IMR-90 (cell line): ENCODE measurements at regions not wholly inside any gene's neighbourhood (a gene's known extent, or its start where the extent isn't known, plus 50 kb on each side); places are given as distances from the start of the nearest gene placed in this dataset.

Source experiments
- ATAC-seq: fragments of 200-7000 bp; cut with Tn5 transposase; 2 replicates; pipeline ENCODE4 v1.9.1; 2020; ENCODE audit warnings: low read depth, mild to moderate bottlenecking, moderate library complexity
- BruUV-seq: library from RNA; stranded (reverse); fragments of 400-500 nt; replicated peaks from 2 replicates; lab custom pipeline; 2021; lab: Mats Ljungman, UMichigan
- CTCF ChIA-PET: fragments of 300-600 bp; formaldehyde crosslinking; extraction: SDS; loops from one replicate; lab custom pipeline; 2021; ENCODE audit warnings: antibody characterized with exemption; lab: Yijun Ruan, JAX
- POLR2A ChIA-PET: fragments of 300-600 bp; sonication (Branson Sonifier 250); formaldehyde crosslinking; loops from one replicate; lab custom pipeline; 2022; ENCODE audit warnings: antibody characterized with exemption; ENCODE audit not compliant: unreplicated experiment; lab: Charles Lee
- DNase-seq: peaks from one replicate; pipeline ENCODE4 v3.0.0; 2013
- H2AFZ ChIP-seq: replicated peaks from 2 replicates; pipeline ENCODE3; 2013; ENCODE audit warnings: low read length, mild to moderate bottlenecking; ENCODE audit not compliant: poor library complexity
- H2AK5ac ChIP-seq: 2 replicates; pipeline ENCODE4 v1.6.1; 2013; ENCODE audit warnings: low read depth, low read length, inconsistent platforms
- H2AK9ac ChIP-seq: replicated peaks from 2 replicates; pipeline ENCODE3; 2013; ENCODE audit warnings: mild to moderate bottlenecking, low read depth, low read length, moderate library complexity; ENCODE audit not compliant: poor library complexity
- H2BK120ac ChIP-seq: 2 replicates; pipeline ENCODE4 v1.6.1; 2013; ENCODE audit warnings: low read depth, low read length, inconsistent platforms
- H2BK15ac ChIP-seq: 3 replicates; pipeline ENCODE4 v1.6.1; 2013; ENCODE audit warnings: low read depth, low read length, inconsistent platforms
- H2BK20ac ChIP-seq: 2 replicates; pipeline ENCODE4 v1.6.1; 2013; ENCODE audit warnings: low read depth, mild to moderate bottlenecking, inconsistent platforms, low read length, moderate library complexity
- H2BK5ac ChIP-seq: 2 replicates; pipeline ENCODE4 v1.6.1; 2013; ENCODE audit warnings: mild to moderate bottlenecking, low read depth, low read length, inconsistent platforms; ENCODE audit not compliant: poor library complexity, severe bottlenecking
- H3K14ac ChIP-seq: replicated peaks from 2 replicates; pipeline ENCODE4 v1.6.1; 2013; ENCODE audit warnings: low read depth, low read length, inconsistent platforms
- H3K18ac ChIP-seq: 2 replicates; pipeline ENCODE4 v1.6.1; 2013; ENCODE audit warnings: low read depth, low read length, control low read depth
- H3K23ac ChIP-seq: 2 replicates; pipeline ENCODE4 v1.6.1; 2013; ENCODE audit warnings: low read depth, low read length, inconsistent platforms
- H3K27ac ChIP-seq: 2 replicates; pipeline ENCODE4 v1.5.1; 2013; ENCODE audit warnings: mild to moderate bottlenecking, control low read depth, low read length; ENCODE audit not compliant: insufficient read depth
- H3K27me3 ChIP-seq: 2 replicates; pipeline ENCODE4 v1.6.1; 2013; ENCODE audit warnings: low read length; ENCODE audit not compliant: control insufficient read depth, insufficient read depth
- H3K36me3 ChIP-seq: 2 replicates; pipeline ENCODE4 v1.6.1; 2013; ENCODE audit warnings: low read length, mixed read lengths; ENCODE audit not compliant: control insufficient read depth, insufficient read depth
- H3K4ac ChIP-seq: 2 replicates; pipeline ENCODE4 v1.6.1; 2013; ENCODE audit warnings: low read depth, low read length, inconsistent platforms
- H3K4me1 ChIP-seq: 2 replicates; pipeline ENCODE4 v1.6.1; 2013; ENCODE audit warnings: low read length, mixed read lengths; ENCODE audit not compliant: control insufficient read depth, insufficient read depth
- H3K4me2 ChIP-seq: 2 replicates; pipeline ENCODE4 v1.6.1; 2013; ENCODE audit warnings: low read depth, mild to moderate bottlenecking, control low read depth, low read length, moderate library complexity
- H3K4me3 ChIP-seq: 2 replicates; pipeline ENCODE4 v1.5.1; 2013; ENCODE audit warnings: low read depth, mild to moderate bottlenecking, control low read depth, low read length, moderate library complexity; ENCODE audit not compliant: insufficient read depth
- H3K56ac ChIP-seq: 2 replicates; pipeline ENCODE4 v1.6.1; 2013; ENCODE audit warnings: low read length, inconsistent platforms; ENCODE audit not compliant: insufficient read depth; ENCODE audit errors: extremely low read depth
- H3K79me1 ChIP-seq, 2 experiments: 2 replicates each; pipeline ENCODE4 v1.6.1; 2013; ENCODE audit warnings: low read length in 2 of 2, inconsistent platforms in 1 of 2, low read depth in 1 of 2
- H3K9ac ChIP-seq: 2 replicates; pipeline ENCODE4 v1.6.1; 2013; ENCODE audit warnings: low read depth, low read length, control low read depth
- H3K9me1 ChIP-seq: 2 replicates; pipeline ENCODE4 v1.6.1; 2013; ENCODE audit warnings: low read length, inconsistent platforms; ENCODE audit not compliant: insufficient read depth
- H3K9me3 ChIP-seq: 2 replicates; pipeline ENCODE4 v1.6.1; 2013; ENCODE audit warnings: low read length; ENCODE audit not compliant: control insufficient read depth, insufficient read depth
- H4K20me1 ChIP-seq: 2 replicates; pipeline ENCODE4 v1.6.1; 2013; ENCODE audit warnings: low read length, inconsistent platforms; ENCODE audit not compliant: insufficient read depth
- H4K5ac ChIP-seq: 2 replicates; pipeline ENCODE4 v1.6.1; 2013; ENCODE audit warnings: mild to moderate bottlenecking, low read depth, low read length, control low read depth
- H4K8ac ChIP-seq, 2 experiments: 2 replicates each; pipeline ENCODE4 v1.6.1; 2013; ENCODE audit warnings: low read depth in 2 of 2, low read length in 2 of 2, control low read depth in 1 of 2, inconsistent platforms in 1 of 2
- H4K91ac ChIP-seq: 2 replicates; pipeline ENCODE4 v1.6.1; 2013; ENCODE audit warnings: low read depth, low read length, inconsistent platforms; ENCODE audit not compliant: insufficient read depth
- BHLHE40 ChIP-seq: fragments of 150-350 bp; IDR thresholded peaks from 2 replicates; pipeline ENCODE4 v1.6.1; 2016; ENCODE audit warnings: mild to moderate bottlenecking, low read depth, low read length
- CEBPB ChIP-seq: IDR thresholded peaks from 2 replicates; pipeline ENCODE4 v1.6.1; 2012; ENCODE audit warnings: low read depth, low read length, improper control_type of control experiment
- CHD1 ChIP-seq: IDR thresholded peaks from 2 replicates; pipeline ENCODE4 v1.6.1; 2012; ENCODE audit warnings: low read depth, low read length, improper control_type of control experiment
- CTCF ChIP-seq: conservative IDR thresholded peaks from 2 replicates; pipeline ENCODE4 v1.5.1; 2012; ENCODE audit warnings: mild to moderate bottlenecking, low read depth, low read length, improper control_type of control experiment
- FOS ChIP-seq: fragments of 150-350 bp; IDR thresholded peaks from 2 replicates; pipeline ENCODE4 v1.6.1; 2016; ENCODE audit warnings: low read depth, low read length
- MAFK ChIP-seq: IDR thresholded peaks from 2 replicates; pipeline ENCODE4 v1.6.1; 2012; ENCODE audit warnings: low read depth, low read length, improper control_type of control experiment
- MAZ ChIP-seq: IDR thresholded peaks from 2 replicates; pipeline ENCODE4 v1.6.1; 2012; ENCODE audit warnings: low read depth, mild to moderate bottlenecking, low read length, improper control_type of control experiment, moderate library complexity, borderline replicate concordance
- MXI1 ChIP-seq: IDR thresholded peaks from 2 replicates; pipeline ENCODE4 v1.6.1; 2012; ENCODE audit warnings: low read depth, mild to moderate bottlenecking, low read length, moderate library complexity, borderline replicate concordance
- NFE2L2 ChIP-seq: fragments of 150-350 bp; IDR thresholded peaks from 2 replicates; pipeline ENCODE4 v1.6.1; 2016; ENCODE audit warnings: low read depth, mild to moderate bottlenecking, low read length
- POLR2A ChIP-seq: IDR thresholded peaks from 2 replicates; pipeline ENCODE4 v1.6.1; 2012; ENCODE audit warnings: mild to moderate bottlenecking, low read depth, low read length
- RAD21 ChIP-seq: IDR thresholded peaks from 2 replicates; pipeline ENCODE4 v1.6.1; 2012; ENCODE audit warnings: low read length, improper control_type of control experiment
- RCOR1 ChIP-seq: IDR thresholded peaks from 2 replicates; pipeline ENCODE4 v1.6.1; 2012; ENCODE audit warnings: mild to moderate bottlenecking, low read length, improper control_type of control experiment; ENCODE audit not compliant: insufficient replicate concordance
- RFX5 ChIP-seq: IDR thresholded peaks from 2 replicates; pipeline ENCODE4 v1.8.0; 2012; ENCODE audit warnings: low read depth, mild to moderate bottlenecking, low read length, moderate library complexity
- SMC3 ChIP-seq: fragments of 150-350 bp; IDR thresholded peaks from 2 replicates; pipeline ENCODE4 v1.6.1; 2016; ENCODE audit warnings: low read depth, mild to moderate bottlenecking, antibody characterized with exemption, low read length, moderate library complexity
- WGBS, 2 experiments: methylation state at CpG; one replicate each; pipeline versions ENCODE4 v1.1.5 to v1.1.7; 2013; ENCODE audit warnings: missing lambda C conversion rate in 2 of 2; ENCODE audit not compliant: insufficient read length in 1 of 2; ENCODE audit errors: extremely low coverage in 2 of 2; 5-methylcytosine and 5-hydroxymethylcytosine counted together
- dilution Hi-C: fragments of 300-500 bp; cut with HindIII; formaldehyde crosslinking; loops from one replicate; pipeline ENCODE4 v1.14.3; 2018; ENCODE audit warnings: low sequenced_read_pairs; ENCODE audit not compliant: unreplicated experiment
- in situ Hi-C: fragments of 300-500 bp; cut with MboI; formaldehyde crosslinking; loops from 3 replicates; pipeline ENCODE4 v1.14.3; 2019; ENCODE audit warnings: low sequenced_read_pairs, inconsistent platforms, mixed read lengths
- intact Hi-C: fragments of 100-400 bp; cut with micrococcal nuclease; formaldehyde crosslinking; loops from 2 replicates; pipeline ENCODE4 v1.10.0; 2022
- TF ChIP-seq, protein P1 (sequence below): fragments of 150-350 bp; IDR thresholded peaks from 2 replicates; pipeline ENCODE4 v1.6.1; 2016; ENCODE audit warnings: low read depth, mild to moderate bottlenecking, low read length, moderate library complexity, borderline replicate concordance
- TF ChIP-seq, protein P2 (sequence below): fragments of 150-350 bp; IDR thresholded peaks from 2 replicates; pipeline ENCODE4 v1.6.1; 2017; ENCODE audit warnings: mild to moderate bottlenecking, antibody characterized with exemption, low read length, low read depth

- TF ChIP-seq CTCF, result no peak
- no peak for TF ChIP-seq FOS
- TF ChIP-seq MAFK, result no peak
- no peak for TF ChIP-seq MAZ
- no peak for TF ChIP-seq SMC3
- TF ChIP-seq NFE2L2, result no peak
- no peak for TF ChIP-seq CHD1
- TF ChIP-seq, protein P1, sequence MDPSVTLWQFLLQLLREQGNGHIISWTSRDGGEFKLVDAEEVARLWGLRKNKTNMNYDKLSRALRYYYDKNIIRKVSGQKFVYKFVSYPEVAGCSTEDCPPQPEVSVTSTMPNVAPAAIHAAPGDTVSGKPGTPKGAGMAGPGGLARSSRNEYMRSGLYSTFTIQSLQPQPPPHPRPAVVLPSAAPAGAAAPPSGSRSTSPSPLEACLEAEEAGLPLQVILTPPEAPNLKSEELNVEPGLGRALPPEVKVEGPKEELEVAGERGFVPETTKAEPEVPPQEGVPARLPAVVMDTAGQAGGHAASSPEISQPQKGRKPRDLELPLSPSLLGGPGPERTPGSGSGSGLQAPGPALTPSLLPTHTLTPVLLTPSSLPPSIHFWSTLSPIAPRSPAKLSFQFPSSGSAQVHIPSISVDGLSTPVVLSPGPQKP, result no peak
- TF ChIP-seq RAD21, result no peak
- no peak for TF ChIP-seq POLR2A
- TF ChIP-seq CEBPB, result no peak
- TF ChIP-seq, protein P2, sequence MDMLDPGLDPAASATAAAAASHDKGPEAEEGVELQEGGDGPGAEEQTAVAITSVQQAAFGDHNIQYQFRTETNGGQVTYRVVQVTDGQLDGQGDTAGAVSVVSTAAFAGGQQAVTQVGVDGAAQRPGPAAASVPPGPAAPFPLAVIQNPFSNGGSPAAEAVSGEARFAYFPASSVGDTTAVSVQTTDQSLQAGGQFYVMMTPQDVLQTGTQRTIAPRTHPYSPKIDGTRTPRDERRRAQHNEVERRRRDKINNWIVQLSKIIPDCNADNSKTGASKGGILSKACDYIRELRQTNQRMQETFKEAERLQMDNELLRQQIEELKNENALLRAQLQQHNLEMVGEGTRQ, result no peak
- no peak for TF ChIP-seq RFX5
- no peak for TF ChIP-seq MXI1
- TF ChIP-seq RCOR1, result no peak
- TF ChIP-seq BHLHE40, result no peak
- no peak overlapping the region for H4K91ac ChIP-seq
- H2BK5ac ChIP-seq, result no peak overlapping the region
- CTCF ChIA-PET, result no interaction called here
- H3K9me3 ChIP-seq, result peaks cover 13% of the 10 kb centered on the region
- H2BK15ac ChIP-seq, result no peak overlapping the region
- no peak overlapping the region for H3K56ac ChIP-seq
- H3K79me1 ChIP-seq, result no peaks in the 10 kb centered on the region
- intact Hi-C loops, result no loop called here
- H3K9ac ChIP-seq, result no peak overlapping the region
- POLR2A ChIA-PET, result no interaction called here
- H3K4ac ChIP-seq, result no peak overlapping the region
- H3K27me3 ChIP-seq, result no peaks in the 10 kb centered on the region
- no peaks in the 10 kb centered on the region for H4K20me1 ChIP-seq
- no peaks in the 10 kb centered on the region for H3K36me3 ChIP-seq
- H3K4me2 ChIP-seq, result no peak overlapping the region
- no peak overlapping the region for H3K27ac ChIP-seq
- WGBS, 2 experiments, result no CpG with 5 or more reads among the region's 5 CpGs
- in situ Hi-C loops, result no loop called here
- H3K4me1 ChIP-seq, result no peaks in the 10 kb centered on the region
- no TSS peak for BruUV-seq
- no peak overlapping the region for H2AK5ac ChIP-seq
- H3K23ac ChIP-seq, result no peak overlapping the region
- H2AK9ac ChIP-seq, result no peak overlapping the region
- no peak overlapping the region for H2BK120ac ChIP-seq
- no peak for DNase-seq
- H3K14ac ChIP-seq, result no peak overlapping the region
- H4K8ac ChIP-seq, result no peak overlapping the region
- no peak overlapping the region for H3K18ac ChIP-seq
- no peak overlapping the region for H3K4me3 ChIP-seq
- no peaks in the 10 kb centered on the region for H3K9me1 ChIP-seq
- H2BK20ac ChIP-seq, result no peak overlapping the region
- dilution Hi-C loops, result no loop called here
- H2AFZ ChIP-seq, result no peak overlapping the region
- no peak overlapping the region for H4K5ac ChIP-seq
- ATAC-seq, result no peak
Measured at GRCh38 chr5:166862581-166862980, 1428.9 kb upstream of the WWC1 start.
